ENCODE measurements at regions not wholly inside any gene's neighbourhood (a gene's known extent, or its start where the extent isn't known, plus 50 kb on each side); places are given as distances from the start of the nearest gene placed in this dataset.
"Not testable (repeated sequence)": the region's sequence is repeated elsewhere in the genome, so short reads cannot be mapped to it uniquely, and the experiment has no call there.

DNA sequence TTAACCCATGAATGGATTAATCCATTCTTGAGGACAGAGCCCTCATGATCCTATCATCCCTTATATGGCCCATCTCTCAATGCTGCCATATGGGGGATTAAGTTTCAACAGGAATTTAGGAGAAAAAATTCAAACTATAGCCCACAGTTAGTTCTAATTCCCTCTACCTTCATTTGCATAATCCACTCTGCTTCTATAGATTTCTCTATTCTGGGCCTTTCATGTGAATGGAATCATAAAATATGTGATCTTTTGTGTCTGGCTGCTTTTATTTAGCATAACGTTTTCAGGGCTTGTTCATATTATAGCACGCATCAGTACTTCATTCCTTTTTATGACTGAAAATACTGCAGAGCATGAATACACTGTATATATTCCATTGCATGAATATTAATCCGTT lies 55.4 kb downstream of the CTSL start:
- no peak for DNase-seq (ENCODE audit: low read depth, low spot score)

DNA sequence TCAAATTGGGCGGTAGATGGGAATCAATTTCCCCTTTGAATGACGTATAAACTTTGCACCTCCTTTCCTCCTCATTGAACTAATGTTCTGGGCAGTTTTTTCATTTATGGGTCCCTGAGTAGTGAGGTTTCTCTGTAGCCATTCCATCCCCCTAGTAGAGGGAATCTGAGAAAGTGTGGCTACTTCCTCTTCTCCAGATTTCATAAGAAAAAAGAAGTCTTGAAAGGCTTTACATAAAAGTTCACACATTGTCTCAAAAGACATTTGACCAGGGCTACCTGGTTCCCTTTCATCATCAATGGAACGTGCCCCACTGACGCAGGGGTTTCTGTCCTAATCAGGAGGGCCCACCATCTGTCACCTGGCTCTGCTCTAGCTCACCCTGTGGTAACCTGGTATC lies 57.3 kb downstream of the CTSL start:
- no peak for DNase-seq (ENCODE audit: low read depth, low spot score)

DNA sequence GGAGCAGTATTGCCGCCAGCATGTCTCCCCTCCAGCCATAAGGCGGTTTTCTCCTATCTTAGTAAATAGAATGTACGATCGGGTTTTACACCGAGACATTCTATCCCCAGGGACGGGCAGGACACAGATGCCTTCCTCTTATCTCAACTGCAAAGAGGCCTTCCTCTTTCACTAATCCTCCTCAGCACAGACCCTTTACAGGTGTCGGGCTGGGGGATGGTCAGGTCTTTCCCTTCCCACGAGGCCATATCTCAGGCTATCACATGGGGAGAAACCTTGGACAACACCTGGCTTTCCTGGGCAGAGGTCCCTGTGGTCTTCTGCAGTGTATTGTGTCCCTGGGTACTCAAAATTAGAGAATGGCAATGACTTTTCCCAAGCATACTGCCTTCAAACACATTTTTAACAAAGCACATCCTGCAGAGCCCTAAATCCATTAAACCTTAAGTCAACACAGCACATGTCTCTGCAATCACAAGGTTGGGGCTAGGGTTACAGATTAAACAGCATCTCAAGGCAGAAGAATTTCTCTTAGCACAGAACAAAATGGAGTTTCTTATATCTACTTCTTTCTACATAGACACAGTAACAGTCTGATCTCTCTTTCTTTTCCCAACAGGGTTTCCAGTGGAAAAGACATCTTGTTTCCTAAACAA lies 59.5 kb downstream of the CTSL start:
- not testable (repeated sequence) for DNase-seq (ENCODE audit: low read depth, low spot score)

DNA sequence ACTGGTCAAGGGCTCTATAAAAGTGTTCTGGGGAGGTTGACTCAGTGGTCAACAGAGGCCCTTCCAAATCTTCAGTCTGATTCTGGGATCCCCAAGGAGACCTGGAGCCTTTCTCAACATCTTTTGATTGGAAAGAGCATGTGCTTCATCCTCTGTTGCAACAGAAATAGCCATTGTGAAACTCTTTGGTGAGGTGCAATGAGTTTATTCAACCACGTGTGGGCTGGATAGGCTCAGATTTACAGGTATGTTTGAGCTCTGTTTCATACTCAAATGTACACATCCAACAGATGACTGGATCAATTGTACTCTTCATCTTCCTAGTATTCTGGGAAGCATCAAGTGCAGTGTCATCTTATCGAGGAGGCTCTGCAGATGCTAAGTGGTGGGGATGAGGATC lies 60.5 kb downstream of the CTSL start:
- no peak for DNase-seq (ENCODE audit: low read depth, low spot score)

DNA sequence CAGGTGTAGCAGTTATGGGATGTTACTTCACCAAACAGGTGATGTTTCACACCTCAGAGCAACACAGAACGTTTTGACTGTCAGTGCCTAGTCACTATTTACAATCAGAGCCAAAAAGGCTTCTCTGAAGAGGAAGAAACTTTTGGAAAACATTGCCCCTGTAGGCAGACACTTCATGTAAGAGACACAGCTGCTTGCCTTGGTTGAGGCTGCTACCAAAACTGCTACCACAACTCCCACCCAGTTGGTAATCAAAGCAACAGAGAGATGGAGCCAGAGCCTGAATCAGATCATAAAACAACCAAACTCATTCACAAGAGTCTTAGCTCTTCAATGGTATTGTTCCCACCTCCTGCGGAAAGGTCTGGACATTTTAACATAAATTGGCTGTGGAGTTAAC lies 61.0 kb downstream of the CTSL start:
- DNase-seq (ENCODE audit: low read depth, low spot score) = no peak

DNA sequence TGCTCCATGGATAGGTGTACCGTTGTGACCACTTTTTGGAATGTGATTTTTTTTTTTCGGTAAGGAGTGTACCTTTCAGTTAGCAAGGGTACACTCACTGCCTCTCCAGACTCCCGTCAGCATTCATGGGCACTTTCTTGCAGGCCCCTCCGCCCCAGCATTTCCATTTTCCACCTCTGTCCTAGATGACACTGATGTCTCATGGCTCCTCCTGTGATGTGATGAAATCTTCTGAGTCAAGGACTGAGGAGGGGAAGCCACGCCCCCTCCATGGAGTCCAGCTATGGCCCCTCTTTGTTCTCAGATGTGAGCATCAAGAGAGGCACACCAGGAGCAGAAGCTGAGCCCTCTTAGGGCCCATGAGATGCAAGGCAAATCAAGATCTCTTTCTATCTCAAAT lies 61.8 kb downstream of the CTSL start:
- no peak for DNase-seq (ENCODE audit: low read depth, low spot score)

DNA sequence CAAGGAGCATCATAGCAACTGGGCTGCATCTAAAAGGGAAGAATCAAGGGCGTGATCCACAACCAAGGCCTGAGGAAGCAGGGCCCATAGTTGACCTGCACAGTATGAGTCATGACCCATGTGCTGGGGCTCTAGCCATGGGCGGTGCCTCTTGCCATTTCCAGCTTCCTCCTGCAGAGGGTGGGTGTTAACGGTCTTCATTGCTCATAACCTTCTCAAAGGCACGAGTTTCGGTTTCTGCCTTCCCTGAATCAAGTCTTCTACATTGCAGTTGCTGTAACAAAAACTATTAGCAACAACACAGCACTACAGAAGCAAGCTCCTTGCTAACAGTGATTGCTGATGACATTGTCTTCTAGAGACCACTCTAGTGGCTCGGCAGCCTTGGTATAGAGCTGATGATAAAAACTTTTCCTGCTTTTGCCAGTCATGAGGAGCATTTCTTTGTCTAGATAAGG lies 66.9 kb downstream of the CTSL start:
- DNase-seq (ENCODE audit: low read depth, low spot score) = peak; percentile 16

DNA sequence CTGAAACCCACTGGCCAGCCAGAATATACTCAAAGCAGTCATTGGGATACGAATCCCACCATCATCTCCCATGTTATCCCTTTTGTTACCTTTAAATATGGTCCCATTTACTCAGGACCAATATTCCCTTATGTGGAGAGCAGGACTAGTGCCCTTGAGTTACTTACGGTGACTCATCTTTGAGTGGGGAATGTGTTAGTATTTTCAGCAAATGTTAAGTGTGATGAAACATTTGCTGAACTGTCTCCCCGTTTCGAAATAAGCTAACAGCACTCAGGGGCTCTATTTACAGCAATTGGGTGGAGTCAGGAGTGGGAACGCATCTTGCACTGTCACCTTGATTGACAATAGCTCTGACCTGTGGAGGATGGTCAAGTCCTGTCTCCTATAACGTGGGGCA lies 67.4 kb downstream of the CTSL start:
- peak; percentile 38 for DNase-seq (ENCODE audit: low read depth, low spot score)

DNA sequence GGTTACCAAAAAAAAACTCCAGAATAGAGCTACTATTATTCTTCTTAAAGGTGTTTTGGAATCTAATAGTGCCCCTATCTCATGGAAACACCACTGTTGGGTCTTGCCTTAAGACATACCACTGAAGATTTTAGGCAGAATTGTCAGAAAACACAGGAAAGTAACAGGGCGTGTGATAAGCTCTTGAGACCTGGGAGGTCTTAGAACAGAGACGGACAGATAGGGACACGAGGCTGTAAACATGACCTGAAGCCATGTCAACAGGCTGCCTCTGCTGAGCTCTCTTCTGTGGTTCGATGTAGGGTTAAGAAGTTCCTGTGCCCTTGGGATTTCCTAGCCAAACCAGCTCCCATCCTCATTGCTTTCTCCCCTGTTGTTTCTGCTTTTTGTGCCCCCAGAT lies 69.3 kb downstream of the CTSL start:
- no peak for DNase-seq (ENCODE audit: low read depth, low spot score)

DNA sequence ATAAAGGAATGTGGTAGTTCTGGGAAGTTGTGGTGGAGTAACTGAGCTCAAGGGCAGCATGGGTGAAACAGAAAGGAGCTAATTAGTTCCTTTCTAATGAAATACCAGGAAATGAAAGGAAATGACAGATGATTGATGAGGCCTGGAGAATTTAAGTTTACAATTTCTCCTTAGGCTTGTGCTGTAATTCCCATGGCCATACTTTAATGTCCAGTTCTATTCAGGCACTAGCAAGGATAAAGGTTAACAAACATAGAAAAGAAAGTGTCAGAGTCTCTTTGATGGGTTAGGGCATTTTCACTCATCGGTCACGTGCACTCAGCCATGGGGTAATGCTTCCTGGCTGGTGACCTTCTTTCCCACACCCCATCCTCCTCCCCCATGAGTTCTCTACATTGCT lies 70.3 kb downstream of the CTSL start:
- peak; percentile 39 for DNase-seq (ENCODE audit: low read depth, low spot score)

DNA sequence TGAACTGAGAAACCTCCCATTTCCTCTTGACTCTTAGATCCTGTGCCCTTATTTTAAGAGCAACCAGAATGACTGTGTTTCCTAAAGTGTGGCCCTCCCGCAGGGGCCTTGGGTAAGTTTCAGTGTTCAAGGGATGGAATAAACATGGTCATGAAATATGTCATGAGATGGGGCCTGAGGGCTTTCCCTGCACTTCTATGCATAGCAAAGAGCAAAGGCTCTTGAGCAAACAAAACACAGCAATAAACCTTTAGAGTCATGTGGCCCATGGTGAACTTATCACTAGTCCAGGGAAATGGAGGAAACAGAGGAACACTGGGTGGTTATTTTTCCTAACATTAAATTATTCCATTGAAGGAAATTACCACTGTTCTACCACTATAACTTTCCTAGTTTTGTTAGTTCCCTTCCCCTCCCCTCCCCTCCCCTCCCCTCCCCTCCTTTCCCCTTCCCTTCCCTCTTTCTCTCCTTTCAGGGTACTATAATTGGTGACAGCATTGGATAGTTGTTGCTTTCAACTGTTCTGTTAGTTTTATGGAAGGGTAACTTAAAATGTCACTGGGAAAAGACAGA lies 72.4 kb downstream of the CTSL start:
- DNase-seq (ENCODE audit: low read depth, low spot score) = no peak

DNA sequence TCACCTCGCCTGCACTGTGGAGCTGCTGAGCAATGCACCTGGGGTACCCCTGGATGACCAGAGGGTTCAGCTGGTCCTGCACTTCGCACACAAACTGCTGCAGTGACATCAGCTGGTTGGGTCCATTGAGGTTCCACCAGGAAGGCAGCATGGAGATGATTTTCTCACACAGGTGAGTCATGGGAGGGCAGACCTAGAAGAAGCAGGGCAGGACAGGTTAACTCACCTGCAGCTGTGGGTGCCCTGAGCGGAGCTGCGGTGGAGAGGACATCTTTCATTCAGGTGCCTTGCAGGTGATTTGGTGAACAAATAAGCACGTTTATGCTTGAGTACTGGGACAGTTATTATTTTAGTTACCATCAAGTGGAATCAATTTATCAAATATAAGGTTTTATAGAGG lies 73.6 kb downstream of the CTSL start:
- no peak for DNase-seq (ENCODE audit: low read depth, low spot score)

DNA sequence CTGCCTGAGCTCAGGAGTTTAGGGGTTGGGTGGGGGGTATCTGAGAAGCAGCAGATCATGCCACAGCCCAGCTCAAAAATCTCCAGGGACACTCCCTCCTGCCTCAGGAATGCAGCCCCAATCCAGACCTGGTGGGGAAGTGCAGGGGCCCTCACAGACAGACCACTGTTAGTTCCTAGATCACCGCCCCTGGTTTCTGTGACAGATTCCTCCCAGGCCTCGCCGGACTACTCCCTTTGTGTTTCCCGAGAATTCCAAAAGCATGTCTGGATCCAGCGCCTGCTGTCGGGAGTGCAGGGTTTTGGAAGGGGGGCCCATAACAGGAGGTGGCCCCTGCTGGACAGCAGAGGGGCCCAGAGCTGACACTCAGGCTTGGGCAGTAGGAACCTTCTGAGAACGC lies 74.5 kb downstream of the CTSL start:
- DNase-seq (ENCODE audit: low read depth, low spot score) = no peak

DNA sequence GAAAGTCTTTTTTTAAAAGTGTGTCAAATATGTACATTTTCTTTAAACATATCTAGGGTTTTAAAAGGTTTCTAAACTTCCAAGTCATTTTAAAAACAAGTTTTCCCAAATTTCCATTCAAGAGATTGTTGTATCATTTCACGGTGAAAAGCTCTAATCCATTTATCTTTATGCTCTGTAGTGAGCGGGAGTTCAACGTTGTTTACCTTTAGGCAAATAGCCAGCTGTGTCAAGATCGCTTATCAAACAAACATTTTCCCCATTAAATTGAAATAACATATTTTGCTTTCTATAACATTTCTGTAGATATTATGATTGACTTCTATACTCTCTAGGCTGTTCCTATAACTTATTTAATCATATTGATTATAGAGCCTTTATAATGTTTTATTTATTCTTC lies 75.1 kb downstream of the CTSL start:
- no peak for DNase-seq (ENCODE audit: low read depth, low spot score)

DNA sequence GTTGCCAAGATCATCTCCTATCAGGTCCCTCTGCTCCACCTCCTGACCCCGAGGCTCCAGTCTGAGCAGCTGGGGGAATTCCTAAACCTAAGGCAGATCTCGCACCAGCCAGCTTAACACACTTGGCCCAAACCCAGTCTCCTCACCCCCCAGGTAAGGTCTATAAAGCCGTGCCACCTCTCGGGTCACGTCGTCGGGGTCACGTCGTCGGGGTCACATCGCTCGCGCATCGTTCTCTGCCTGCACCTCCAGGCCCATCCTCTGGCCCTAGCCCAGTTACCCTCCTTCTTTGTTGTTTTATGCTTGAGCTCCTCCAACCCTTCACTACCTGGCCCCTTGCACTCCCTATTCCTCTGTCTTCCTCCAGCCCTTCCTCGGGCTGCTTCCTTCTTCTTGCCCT lies 77.2 kb downstream of the CTSL start:
- no peak for DNase-seq (ENCODE audit: low read depth, low spot score)

DNA sequence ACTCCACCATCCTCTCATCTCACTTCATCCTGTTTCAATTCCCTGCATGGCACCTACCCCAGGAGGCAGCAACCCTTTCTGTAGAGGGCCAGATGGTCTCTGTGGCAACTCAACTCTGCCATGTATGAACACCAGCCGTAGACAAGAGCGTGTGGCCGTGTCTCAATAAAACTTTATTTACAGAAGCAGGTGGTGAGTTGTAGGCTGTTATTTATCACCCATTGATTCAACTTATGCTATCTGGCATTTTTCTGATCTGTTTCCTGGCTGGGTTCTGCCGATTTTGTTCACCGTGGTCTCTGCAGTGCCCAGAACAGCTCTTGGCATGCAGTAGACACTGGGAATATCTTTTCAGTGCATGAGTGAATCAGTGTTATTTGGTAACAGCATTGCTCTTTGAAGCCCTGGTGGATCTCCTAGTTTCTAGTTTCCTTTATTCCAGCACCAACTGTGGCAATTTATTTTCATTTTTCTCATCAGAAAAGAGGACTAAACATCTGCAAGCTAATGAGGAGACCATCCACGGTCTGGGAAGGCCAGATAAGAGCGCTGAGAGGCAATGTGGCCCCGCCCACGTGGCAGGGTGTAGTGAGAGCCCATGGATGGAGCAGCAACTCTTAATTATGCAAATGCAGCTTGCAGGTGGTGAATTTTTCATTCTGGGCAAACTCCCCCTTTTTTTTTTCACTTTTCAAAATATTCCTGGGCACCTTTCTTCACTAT lies 77.9 kb downstream of the CTSL start:
- DNase-seq (ENCODE audit: low read depth, low spot score) = no peak

DNA sequence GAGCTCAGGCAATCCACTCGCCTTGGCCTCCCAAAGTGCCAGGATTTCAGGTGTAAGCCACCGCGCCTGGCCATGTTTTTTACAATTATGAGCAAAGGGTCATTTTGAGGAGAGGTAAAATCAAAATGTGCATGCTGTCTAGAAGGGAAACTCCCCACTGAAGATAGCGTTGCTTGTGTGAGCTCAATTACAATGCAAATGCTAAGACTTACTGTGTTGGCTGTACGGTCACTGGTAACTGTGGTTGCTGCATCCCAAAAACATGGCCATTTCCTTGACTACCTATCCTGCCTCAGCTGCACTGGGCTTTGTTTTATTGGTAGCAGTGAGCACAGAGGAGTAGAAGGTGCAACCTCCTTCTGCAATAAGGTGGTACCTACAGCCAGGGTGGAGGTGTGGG lies 77.4 kb upstream of the SPATA31E1 start:
- DNase-seq (ENCODE audit: low read depth, low spot score) = no peak

DNA sequence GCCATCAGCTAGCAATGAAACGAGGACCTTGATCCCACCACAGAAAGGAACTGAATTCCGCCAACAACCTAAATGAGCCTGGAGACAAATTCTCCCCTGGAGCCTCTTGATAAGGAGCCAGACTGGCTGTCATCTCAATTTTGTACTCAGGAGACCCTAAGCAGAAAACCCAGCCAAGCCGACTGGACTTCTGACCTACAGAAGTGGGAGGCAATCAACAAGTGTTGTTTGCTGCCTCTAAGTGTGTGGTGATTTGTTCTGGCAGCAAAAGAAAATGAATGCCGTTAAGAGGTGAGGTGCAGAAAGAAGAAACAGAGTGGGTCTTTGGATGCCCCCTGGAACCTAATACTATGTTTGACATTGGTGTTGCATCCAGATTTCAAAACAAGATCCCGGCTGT lies 72.7 kb upstream of the SPATA31E1 start:
- DNase-seq (ENCODE audit: low read depth, low spot score) = no peak

DNA sequence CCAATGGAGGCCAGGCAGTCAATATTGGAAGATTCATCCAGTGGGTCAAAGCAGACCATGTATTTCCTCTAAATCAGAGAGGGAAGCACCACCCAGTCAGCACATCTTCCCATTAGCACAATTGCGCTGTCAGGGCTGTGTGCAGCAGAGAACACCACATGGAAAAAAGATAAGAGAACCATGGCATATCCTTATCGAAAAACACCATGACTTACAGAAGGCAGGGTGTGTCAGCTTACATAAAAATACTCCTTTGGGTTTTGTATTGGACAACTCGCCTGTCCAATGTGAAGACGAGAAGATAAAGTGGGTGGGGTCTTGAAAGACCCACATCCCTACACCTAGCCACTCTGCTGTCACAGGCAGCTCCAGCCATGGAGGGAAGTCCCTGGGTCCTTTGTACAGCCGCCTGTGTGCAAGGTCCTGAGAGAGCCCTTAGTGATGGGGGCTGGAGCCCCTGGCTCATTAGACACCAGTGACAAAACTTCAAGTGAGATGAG lies 71.9 kb upstream of the SPATA31E1 start:
- no peak for DNase-seq (ENCODE audit: low read depth, low spot score)

DNA sequence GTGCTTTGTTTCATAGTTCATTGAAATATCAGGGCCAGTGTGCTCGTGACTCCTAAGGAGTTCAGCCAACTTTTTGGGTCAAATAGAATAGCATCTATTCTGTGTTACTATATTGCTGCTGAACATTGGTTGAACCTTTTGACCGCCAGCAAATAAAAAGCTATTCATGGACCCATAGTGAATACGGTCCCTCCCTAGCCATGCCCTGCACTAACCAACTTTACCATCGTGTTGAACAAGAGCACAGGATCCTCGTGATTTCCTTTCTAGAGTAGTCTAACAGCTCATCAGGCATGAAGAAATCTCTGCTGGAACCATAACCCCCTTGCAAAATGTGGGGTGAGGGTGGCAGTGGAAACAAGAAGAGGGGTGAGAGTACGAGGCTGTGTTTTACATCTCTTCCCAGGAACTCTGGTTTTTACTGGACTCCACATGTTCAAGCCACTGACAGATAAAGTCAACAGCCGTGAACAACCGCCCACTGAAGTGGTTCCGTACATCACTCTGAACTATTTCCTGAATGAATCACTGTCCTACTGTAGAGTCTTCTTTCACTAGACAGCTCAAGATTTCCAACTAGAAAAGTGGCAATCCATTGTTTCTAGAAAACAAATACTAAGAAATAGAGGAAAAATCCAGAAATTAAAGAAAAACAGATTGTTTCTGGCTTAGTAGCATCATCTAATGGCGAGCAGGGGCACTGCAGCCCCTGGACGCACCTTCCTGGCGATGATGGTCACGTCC lies 70.1 kb upstream of the SPATA31E1 start:
- peak; percentile 52 for DNase-seq (ENCODE audit: low read depth, low spot score)

DNA sequence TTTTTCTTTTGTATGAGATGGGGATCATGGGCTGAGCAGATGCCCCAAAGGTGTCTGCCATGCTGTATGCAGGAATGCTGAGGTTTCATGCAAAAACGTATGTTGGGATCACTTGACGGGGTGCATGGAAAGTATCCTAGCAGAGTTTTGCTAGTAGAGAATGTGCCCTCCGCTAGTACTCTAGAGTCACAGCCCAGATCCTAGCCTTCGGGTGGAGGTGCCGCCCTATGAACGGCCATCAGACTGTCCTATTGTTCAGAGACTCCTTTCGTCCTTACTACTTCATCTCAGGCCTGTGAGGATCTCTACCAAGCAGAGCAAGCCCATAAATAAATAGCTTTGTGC lies 69.6 kb upstream of the SPATA31E1 start:
- no peak for DNase-seq (ENCODE audit: low read depth, low spot score)

DNA sequence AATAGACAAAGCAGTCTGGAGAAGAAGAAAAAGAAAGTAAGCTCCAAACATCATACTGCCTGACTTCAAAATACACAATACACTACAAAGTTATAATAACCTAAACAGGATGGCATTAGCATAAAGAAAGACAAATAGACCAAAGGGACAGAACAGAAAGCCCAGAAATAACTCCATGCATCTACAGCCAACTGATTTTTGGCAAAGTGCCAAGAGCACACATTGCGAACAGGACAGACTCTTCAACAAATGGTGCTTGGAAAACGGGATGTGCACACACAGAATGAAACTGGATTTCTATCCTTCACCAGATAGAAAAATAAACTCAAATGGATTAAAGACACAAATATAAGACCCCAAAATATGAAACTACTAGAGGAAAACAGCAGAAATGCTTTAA lies 66.6 kb upstream of the SPATA31E1 start:
- peak; percentile 16 for DNase-seq (ENCODE audit: low read depth, low spot score)
